Keratinocyte (primary cell): ENCODE measurements at regions not wholly inside any gene's neighbourhood (a gene's known extent, or its start where the extent isn't known, plus 50 kb on each side); places are given as distances from the start of the nearest gene placed in this dataset.

Source experiments
- CTCF ChIP-seq, 3 experiments: IDR thresholded peaks in 1 of 3; conservative IDR thresholded peaks in 1 of 3; optimal IDR thresholded peaks in 1 of 3; 2 replicates in 2 of 3; 3 replicates in 1 of 3; pipeline versions ENCODE3 to v1.5.1; 2011; ENCODE audit warnings: low read length in 3 of 3, mild to moderate bottlenecking in 3 of 3, moderate library complexity in 2 of 3, control low read depth in 1 of 3, inconsistent platforms in 1 of 3; ENCODE audit not compliant: insufficient read depth in 2 of 3; ENCODE audit errors: extremely low read depth in 1 of 3
- EZH2 ChIP-seq: IDR thresholded peaks from one replicate; pipeline ENCODE4 v1.6.1; 2012; ENCODE audit warnings: inconsistent platforms, mild to moderate bottlenecking, low read length, moderate library complexity

GRCh38 chr4:163620738-163621137, 126.2 kb downstream of the TMA16 start:
- no peak for TF ChIP-seq CTCF (optimal IDR thresholded peaks at IDR 0.05 in 1 of 3, IDR thresholded peaks at IDR 0.05 in 1 of 3, conservative IDR thresholded peaks at IDR 0.05 in 1 of 3; ENCODE audit: extremely low read depth in 1 of 3, insufficient read depth in 2 of 3, low read length in 3 of 3)
- no peak for TF ChIP-seq EZH2
